CD4-positive, alpha-beta T cell treated with Interleukin-21 for 1 hour (primary cell): ENCODE measurements at regions not wholly inside any gene's neighbourhood (a gene's known extent, or its start where the extent isn't known, plus 50 kb on each side); places are given as distances from the start of the nearest gene placed in this dataset.
"Not testable (repeated sequence)": the region's sequence is repeated elsewhere in the genome, so short reads cannot be mapped to it uniquely, and the experiment has no call there.

Experiments used
- DNase-seq: peaks from one replicate; pipeline ENCODE4 v3.0.0-alpha.2; 2020

DNA sequence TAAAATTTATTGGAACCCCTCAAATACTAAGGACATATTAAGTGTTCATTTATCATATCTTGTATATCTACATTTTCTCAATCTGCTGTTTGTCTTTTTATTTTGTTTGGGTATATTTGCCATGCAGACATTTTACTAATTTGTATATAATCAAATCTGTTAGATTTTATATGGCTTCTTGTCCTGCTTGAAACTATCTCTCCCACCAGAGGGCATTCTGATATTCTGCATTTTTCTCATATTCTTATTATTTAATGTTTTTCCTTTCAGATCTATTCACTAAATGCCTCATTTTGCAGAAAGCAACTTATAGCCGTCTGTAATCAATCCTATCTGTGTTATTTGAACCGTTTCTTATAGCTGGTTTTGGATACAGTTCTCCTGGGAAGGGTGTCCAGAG, 745.5 kb downstream of the LRRIQ3 start:
- no peak for DNase-seq

DNA sequence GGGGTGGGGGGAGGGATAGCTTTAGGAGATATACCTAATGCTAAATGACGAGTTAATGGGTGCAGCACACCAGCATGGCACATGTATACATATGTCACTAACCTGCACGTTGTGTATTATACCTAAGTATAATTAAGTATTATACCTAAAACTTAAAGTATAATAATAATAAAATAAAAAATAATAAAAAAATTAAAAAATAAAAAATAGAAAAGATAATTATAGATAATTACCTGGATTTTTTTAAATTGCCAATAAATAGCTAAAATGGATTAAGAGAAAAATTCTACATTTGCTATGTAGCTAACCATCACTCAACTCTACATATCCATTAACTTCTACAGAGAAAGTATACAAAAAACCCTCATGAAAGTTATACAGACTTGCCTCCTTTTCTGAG, 747.3 kb downstream of the LRRIQ3 start:
- not testable (repeated sequence) for DNase-seq

DNA sequence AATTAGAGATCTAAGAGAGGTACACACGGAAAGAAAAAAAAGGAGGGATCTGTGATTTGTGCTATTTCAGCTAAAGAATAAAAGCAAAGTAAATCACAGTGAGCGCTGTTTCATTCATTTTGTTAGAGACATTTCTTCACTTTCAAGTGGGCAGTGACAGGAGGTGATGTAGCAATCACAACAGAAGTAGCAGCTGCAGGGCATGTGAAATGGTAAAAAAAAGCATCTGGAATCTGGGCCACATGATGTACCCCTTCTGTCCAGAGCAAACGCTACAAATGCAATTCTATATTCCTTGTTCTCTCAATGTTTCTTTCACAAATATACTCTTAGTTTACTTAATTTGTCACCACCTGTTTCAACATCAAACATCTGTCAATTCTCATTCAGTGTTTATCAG, 786.5 kb downstream of the LRRIQ3 start:
- no peak for DNase-seq

DNA sequence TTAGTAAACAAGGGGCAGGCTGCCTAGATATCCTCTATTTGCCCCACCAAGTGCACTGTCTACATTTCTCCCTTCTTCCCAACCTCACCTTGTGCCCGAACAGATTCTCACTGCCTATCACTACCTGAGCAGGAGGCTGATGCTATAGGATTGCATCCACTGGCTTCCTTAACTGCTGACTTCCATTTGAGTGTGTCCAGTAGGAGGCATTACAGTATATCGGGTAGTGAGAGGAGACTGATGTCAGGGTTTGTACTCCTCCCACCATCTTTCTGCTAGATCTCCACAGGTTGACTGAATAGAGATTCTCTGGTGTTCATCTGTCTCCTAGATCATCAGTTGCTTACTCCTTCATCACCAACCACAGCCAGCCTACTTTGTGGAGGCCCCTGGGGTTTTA, 796.3 kb downstream of the LRRIQ3 start:
- no peak for DNase-seq

DNA sequence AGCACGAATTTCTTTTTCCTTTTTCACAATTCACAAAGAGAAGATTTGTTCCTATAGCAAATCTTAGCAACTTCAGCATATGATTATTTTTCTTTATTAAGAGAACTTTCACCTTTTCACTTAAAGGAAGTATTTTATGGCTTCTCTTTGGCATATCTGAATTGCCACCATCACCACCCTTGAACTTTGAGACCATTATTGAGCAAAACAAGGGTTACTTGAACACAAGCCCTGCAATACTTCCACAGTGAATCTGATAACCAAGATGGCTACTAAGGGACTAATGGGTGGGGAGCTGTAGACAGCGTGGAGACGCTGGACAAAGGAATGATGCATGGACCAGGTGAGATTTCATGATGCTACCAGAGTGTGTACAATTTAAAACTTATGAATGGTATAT, 815.0 kb downstream of the LRRIQ3 start:
- DNase-seq: no peak

DNA sequence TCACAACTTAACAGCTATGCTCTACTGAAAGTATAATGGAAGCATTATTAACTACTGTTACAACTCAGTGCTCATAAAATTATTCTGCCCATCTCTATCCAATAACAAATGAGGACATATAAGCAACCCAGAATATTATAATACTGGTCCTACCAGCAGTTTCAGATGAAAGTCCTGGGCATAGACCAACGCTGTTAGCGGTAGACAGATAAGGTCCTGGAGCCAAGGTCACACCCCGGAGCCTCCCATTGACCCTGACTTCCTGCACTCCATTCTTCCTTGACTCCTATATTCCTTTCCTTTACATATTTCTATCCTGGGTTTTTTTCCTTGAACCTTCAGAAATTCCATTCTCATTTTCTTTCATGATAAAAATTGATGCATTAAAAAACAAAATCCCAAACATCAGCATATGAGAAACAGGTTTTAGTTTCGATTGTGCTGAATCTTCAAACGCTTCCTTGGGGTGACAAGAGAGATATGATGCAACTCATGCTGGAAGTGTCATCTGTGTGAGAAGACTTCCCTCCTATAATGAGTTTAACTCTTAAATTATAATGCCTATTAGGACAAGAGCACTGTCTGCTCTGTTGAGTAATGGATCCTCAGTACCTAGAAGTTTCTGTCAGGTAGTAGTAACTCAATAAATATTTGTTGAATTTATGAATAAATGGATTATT, 831.1 kb downstream of the LRRIQ3 start:
- no peak for DNase-seq

DNA sequence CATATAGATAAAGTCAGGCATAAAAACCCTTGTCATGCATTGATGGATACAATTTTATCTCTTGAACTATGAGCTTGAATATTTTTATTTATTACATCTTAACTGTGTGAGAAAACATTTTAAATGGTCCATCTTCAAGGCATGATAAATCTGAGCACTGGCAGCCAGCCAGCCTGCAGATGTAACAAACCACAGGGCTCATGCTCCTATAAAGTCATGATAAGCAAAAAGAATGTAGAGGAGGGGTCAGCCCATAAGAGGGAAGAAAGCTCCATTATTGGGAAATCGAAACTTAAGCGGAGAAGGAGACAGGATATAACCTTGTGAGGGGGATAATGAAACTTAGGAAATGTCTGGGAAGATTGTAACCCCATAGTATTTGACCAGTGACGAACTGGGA, 839.0 kb downstream of the LRRIQ3 start:
- no peak for DNase-seq

DNA sequence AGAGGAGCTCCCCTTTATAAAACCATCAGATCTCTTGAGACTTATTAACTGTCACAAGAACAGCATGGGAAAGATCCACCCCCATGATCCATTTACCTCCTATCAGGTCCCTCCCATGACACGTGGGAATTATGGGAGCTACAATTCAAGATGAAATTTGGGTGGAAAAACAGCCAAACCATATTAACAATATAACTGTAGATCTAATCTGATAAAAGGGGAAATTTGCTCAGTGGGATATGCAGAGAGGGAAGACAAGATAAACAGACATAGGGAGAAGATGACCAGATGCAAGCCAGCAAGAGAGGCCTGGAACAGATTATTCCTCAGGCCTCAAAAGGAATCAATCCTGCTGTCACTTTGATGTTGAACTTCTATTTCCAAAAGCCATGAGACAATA, 841.5 kb downstream of the LRRIQ3 start:
- no peak for DNase-seq

DNA sequence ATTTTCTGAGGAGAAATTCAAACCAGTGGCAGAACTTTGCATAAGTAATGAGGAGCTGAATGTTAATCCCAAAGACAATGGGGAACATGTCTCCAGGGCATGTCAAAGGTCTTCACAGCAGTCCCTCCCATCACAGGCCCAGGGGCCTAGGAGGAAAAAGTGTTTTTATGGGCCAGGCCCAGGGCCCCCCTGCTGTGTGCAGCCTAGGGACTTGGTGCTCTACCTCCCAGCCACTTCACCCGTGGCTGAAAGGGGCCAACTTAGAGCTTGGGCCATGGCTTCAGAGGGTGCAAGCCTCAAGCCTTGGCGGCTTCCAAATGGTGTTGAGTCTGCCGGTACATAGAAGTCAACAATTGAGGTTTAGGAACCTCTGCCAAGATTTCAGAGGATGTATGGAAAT, 854.0 kb downstream of the LRRIQ3 start:
- DNase-seq: no peak

DNA sequence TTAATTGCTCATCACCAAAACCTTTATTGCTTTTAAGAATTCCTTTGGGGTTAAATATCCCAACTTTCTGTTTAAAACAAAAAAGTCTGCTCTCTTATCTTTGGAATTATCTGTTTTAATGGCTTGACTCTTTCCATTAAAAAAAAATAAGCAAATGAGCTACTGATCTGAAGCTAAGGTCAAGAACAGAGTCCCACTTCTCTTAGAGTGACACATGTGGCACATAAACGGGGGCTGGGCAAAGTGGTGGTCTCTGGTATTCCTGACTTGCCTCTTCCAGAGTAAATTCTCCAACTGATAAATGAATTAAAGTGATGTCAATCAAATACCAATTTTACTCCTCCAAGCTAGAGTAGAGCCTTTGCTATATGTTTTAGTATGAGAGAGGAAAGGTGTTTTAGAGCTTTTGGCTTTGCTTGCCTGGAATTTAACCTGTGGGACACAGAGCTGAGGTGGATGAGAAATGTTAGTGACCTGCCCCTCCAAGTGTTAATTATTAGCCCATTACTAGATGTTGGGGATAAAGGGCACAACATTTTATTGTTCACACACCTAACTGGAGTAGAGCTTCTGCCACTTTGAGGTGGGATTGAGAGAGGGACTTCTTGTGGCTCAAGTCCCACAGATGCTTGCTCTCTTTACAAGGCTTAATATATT, 864.0 kb downstream of the LRRIQ3 start:
- DNase-seq: no peak

DNA sequence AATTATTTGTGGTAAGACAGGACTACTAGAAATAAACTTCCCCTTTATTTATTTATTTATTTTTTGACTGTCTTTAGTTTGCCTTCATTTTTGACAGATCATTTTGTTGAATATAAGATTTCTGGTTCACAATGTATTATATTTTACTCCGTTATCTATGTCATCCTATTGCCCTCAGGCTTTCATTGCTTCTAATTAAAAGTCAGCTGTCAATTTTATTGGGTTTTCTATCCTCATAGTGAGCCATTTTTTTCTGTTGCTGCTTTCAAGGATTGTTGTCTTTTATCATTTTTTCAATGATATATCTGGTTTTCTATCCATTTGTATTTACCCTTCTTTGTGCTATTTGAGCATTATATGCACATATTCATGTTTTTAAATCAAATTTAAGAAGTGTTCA, 866.2 kb downstream of the LRRIQ3 start:
- DNase-seq: no peak

DNA sequence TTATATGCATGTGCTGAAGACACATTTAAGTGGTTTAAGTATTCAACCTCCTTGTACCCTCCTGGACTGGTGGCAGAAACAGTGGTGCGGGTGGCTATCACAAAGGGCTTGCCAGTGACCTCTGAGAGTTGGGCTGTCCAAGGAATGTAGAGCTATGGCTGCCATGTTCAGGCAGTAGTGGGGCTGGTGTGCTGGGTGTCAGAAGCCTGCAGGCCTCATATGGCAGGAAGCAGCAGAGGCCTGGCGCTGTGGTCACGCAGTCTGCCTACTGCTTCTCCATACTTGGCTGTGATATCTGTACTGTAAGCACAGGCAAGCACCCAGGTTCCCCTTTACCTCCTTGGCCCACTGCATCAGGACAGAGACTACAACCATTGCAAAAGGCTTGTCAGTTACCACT, 870.0 kb downstream of the LRRIQ3 start:
- DNase-seq: no peak

DNA sequence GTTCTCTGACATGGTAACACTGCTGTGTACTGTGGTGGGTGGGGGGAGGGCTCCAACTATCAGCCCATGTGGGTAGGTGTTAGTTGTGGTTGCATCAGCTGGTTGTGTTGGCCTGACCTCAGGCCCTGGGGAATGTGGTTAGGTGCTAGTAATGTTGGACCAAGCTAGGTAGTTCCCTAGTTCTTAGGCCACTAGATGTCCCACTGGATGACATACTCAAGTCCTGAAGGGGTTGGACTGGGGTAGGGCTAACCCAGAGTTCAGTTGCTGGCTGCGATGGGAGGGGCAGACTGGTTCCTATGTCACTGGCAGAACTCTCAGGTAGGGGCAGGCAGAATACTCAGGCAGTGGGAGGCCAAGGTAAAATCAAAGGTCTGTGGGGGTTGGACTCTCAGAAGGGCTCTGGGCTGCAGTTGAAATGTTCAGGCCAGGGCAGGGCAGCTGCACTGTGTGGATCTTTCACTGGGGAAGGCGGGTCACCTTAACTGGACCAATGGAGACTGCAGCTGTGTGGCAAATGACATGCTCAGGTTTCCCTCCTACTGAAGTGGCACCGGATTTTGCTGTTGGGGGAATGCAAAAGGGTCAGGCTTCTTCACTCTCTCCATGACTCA, 870.7 kb downstream of the LRRIQ3 start:
- DNase-seq: no peak

DNA sequence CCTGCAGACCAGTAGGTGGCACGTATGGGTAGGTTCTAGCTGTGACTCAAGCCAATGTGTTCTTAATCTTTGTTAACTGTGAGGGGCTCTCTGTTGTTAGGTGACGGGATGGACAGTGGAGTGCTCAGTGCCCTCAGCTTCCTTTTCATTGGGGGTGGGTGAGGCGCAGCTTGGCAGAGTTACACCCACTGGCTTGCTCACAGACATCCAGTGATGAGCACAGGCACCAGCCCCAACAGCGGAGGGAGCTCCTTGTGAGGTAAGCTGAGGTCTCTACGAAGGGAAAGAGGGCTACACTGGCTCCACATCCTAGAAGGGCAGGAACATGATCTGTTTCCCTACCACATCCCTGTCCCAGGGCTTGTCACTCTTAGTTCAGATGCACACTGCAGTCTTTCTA, 871.3 kb downstream of the LRRIQ3 start:
- DNase-seq: no peak

DNA sequence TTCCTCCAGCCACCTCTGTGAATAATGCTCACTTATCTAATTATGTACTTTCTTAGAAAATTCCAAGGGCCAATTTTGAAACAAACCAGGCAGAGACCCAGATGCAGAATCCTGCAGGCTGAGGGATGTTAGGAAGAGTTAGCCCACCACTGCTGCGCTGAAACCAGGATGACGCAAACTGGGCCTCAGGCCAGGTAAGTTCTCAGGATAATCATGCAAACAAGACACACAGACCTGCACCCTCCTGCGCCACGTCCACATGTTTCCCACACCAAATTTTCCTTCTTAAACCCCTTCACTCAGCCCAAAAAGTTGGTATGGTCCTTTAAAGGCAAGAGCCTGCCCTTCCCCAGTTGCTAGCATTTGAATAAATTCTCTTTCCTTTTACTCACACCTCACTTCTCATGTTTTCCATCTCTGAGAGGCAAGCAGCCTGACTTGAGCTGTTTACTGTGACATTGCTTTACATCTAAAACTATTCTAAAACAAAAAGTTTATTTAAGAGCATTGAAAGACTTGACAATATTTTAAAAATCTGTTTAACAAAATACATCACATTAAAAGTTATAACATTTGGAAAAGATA, 887.1 kb downstream of the LRRIQ3 start:
- DNase-seq: no peak

DNA sequence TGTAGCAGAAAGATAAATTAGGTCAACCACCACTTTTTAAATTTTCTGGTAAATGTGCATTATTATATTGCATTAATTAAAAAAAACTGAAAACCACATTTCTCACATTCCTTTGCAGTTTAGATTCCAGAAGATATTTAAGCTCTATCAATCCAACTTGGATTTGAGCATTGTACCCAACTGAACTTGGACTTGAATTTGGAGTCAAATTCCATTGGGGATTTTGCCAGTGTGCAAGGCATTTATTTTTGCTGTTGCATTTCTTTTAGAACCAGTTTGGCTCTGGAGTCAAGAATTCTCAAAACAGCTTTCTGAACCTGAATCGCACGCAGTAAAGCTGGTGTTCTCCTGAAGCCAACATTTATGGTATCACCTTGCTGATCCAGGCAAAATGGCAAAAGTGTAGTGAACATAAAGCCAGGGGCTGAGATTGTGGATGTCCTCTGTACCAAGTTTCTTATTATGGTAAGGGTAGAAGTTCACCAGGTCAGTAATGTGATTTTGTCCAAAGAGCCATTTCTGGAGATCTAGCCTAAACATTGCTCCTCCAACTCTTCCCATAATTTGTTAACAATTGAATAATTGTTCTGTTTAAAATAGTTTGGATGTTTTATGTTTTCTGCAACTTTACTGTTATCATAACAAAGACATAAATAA, 890.9 kb downstream of the LRRIQ3 start:
- DNase-seq: no peak

DNA sequence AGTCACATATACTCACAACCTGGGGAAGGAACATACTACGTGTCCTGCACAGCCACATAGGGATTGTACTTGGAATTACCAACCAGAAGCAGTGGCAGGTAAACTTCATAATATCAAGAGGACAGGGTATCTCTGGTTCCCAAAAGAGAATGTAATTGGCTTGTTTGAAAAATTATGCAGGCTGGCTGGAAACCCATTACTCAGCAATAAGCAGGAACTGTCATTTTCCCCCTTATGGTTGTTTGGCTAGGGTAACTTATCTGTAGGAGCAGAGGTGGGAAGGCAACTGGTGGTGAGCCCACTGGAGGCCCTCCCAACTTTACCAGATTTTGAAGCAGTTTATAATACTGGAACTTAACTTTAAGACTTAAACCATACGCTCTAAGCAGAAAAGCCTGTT, 924.1 kb downstream of the LRRIQ3 start:
- DNase-seq: no peak

DNA sequence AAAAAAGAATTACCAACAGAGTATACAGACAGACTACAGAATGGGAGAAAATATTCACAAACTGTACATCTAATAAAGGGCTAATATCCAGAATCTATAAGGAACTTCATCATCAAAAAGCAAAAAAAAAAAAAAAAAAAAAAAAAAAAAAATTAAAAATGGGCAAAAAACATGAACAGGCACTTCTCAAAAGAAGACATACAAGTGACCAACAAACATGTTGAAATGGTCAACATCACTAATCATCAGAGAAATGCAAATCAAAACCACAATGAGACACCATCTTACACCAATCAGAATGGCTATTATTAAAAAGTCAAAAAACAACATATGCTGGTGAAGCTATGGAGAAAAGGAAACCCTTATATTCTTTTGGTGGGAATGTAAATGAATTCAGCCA, 952.8 kb downstream of the LRRIQ3 start:
- not testable (repeated sequence) for DNase-seq

DNA sequence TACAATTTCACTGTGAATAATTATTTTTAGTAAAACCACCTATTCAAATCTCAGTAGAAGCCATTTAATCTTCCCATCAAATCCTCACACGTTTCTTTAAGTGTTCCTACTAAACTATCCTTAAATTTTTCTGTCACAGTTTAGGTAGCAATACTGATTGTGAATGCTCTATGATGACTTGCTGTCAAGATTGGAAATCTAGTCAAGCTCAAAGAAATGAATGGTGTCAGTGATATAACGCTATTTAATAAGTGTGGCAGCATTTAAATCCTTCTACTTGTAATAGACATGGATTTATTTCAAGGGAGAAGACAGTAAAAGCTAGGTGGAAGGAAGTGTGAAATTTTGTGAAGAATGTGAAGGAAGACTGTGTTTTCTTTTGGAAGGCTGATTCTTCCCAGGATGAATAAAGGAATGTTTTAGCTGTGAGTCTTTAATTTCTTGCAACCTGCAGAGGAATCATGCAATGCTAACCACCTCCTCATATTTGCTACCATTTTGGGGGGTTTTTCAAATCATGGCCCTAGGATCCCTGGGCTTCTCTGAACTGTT, 936.7 kb upstream of the NEGR1 start:
- no peak for DNase-seq

DNA sequence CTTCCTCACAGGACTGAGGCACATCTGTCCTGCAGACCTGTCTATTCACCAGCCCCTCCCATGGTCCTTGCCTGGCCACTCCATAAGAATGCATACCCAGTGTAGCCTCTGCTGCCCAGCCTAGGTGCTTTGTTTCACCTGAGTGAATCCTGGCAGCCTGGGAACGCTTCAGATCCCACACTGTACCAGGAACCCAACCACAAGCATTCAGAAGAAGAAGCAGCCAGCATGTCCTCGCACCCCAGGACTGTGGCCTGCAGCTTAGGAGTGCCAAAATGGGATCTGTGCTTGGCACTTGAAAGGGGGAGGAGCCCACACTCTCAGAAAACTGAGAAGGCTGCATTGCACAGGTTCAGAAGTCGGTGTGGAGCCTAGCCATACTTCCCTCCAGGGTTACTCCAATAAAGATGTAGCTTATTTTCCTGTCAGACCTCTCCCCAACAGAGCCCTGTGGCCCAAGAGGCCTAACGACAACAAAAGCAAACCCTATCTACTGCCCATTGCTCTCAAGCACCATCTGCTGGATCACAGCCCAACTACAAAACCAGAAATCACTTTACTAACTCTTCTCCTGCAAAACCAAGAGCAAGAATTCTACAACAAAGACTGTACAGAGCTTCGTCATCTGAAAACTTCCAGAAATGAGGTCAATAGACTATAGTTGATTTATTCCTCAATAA, 923.1 kb upstream of the NEGR1 start:
- DNase-seq: no peak

DNA sequence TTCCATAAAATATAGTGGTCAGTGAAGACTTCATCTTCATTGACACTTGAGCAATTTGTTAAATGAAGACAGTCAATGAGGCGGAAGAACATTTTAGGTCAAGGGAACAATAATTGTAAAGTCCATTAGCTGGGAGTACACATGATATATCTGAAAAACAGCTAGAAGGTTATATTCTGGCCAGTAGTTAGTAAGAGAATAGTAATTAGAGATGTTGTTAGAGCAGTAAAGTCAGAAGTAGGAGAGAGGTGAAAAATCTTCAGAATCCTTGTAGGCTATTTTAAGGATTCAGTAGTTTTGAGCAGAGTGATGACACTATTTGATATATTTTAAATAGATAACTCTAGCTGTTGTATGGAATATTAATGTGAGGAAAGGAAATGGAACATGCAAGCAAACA, 915.6 kb upstream of the NEGR1 start:
- no peak for DNase-seq

DNA sequence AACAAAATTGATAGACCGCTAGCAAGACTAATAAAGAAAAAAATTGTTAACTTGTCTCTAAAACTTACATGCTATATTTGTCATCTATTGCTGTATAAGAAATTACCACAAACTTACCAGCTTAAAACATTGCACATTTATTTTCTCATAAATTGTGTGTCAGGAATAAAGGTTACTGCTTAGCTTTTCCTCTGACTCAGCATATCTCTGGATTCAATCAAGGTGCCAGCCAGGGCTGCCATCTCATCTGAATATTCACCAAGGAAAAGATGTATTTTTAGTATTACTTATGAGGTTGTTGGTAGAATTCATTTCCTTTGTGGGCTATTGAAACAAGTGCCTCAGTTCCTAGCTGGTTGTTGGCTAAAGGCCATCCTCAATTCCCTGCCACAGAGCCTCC, 912.6 kb upstream of the NEGR1 start:
- no peak for DNase-seq

DNA sequence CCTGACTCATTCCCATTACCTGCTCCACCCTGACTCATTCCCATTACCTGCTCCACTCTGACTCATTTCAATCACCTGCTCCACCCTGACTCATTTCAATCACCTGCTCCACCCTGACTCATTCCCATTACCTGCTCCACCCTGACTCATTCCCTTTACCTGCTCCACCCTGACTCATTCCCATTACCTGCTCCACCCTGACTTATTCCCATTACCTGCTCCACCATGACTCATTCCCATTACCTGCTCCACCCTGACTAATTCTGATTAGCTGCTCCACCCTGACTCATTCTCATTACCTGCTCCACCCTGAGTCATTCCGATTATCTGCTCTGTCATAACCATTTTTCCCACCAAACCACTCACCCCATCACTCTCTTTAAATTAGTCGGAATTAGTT, 901.2 kb upstream of the NEGR1 start:
- DNase-seq: not testable (repeated sequence)
